GM12878 (cell line): ENCODE measurements at regions not wholly inside any gene's neighbourhood (a gene's known extent, or its start where the extent isn't known, plus 50 kb on each side); places are given as distances from the start of the nearest gene placed in this dataset.

Experiments
- BACH1 ChIP-seq: fragments of 450-650 bp; IDR thresholded peaks from 2 replicates; pipeline ENCODE4 v1.6.1; 2017; ENCODE audit warnings: mild to moderate bottlenecking, borderline replicate concordance
- CBX3 ChIP-seq: fragments of 200-600 bp; sonication (generic); IDR thresholded peaks from 2 replicates; pipeline ENCODE4 v1.6.1; 2016; ENCODE audit warnings: low read depth, borderline replicate concordance
- CHD2 ChIP-seq: IDR thresholded peaks from 2 replicates; pipeline ENCODE4 v1.6.1; 2011; ENCODE audit warnings: low read depth, low read length, improper control_type of control experiment, borderline replicate concordance
- ESRRA ChIP-seq: IDR thresholded peaks from 2 replicates; pipeline ENCODE4 v1.6.1; 2012; ENCODE audit warnings: mild to moderate bottlenecking, low read length, improper control_type of control experiment
- FOXK2 ChIP-seq: fragments of 450-650 bp; IDR thresholded peaks from 2 replicates; pipeline ENCODE4 v1.6.1; 2017; ENCODE audit warnings: mild to moderate bottlenecking, moderate library complexity
- KDM1A ChIP-seq: fragments of 200-600 bp; sonication (generic); IDR thresholded peaks from 2 replicates; pipeline ENCODE4 v1.6.1; 2016; ENCODE audit warnings: borderline replicate concordance
- MEF2B ChIP-seq: fragments of 450-650 bp; IDR thresholded peaks from 2 replicates; pipeline ENCODE4 v1.6.1; 2018; ENCODE audit warnings: mild to moderate bottlenecking, moderate library complexity; ENCODE audit not compliant: partially characterized antibody, poor library complexity, severe bottlenecking
- MXI1 ChIP-seq: fragments of 150-350 bp; IDR thresholded peaks from 2 replicates; pipeline ENCODE4 v1.6.1; 2011; ENCODE audit warnings: low read depth, mild to moderate bottlenecking, inconsistent platforms, low read length, improper control_type of control experiment
- MYB ChIP-seq: fragments of 150-350 bp; IDR thresholded peaks from 2 replicates; pipeline ENCODE4 v1.6.1; 2014; ENCODE audit warnings: mild to moderate bottlenecking, low read depth, low read length, borderline replicate concordance
- NFXL1 ChIP-seq: fragments of 450-650 bp; IDR thresholded peaks from 2 replicates; pipeline ENCODE4 v1.6.1; 2017; ENCODE audit warnings: antibody characterized with exemption, mild to moderate bottlenecking, borderline replicate concordance
- POLR2A ChIP-seq: IDR thresholded peaks from 2 replicates; pipeline ENCODE4 v1.6.1; 2011; ENCODE audit warnings: low read depth, mild to moderate bottlenecking, low read length
- RAD51 ChIP-seq: fragments of 450-650 bp; IDR thresholded peaks from 2 replicates; pipeline ENCODE4 v1.6.1; 2016; ENCODE audit warnings: moderate library complexity, mild to moderate bottlenecking, inconsistent platforms
- RBBP5 ChIP-seq: fragments of 200-600 bp; sonication (generic); conservative IDR thresholded peaks from 2 replicates; pipeline ENCODE4 v1.6.1; 2016
- SIX5 ChIP-seq: IDR thresholded peaks from 2 replicates; pipeline ENCODE4 v1.6.1; 2011; ENCODE audit warnings: mild to moderate bottlenecking, low read depth, low read length, moderate library complexity; ENCODE audit not compliant: severe bottlenecking
- SP1 ChIP-seq: IDR thresholded peaks from one replicate; pipeline ENCODE4 v1.6.1; 2011; ENCODE audit warnings: low read depth, low read length
- SPI1 ChIP-seq: IDR thresholded peaks from 2 replicates; pipeline ENCODE4 v1.6.1; 2011; ENCODE audit warnings: low read depth, mild to moderate bottlenecking, low read length, moderate library complexity, borderline replicate concordance; ENCODE audit not compliant: insufficient read depth
- TCF3 ChIP-seq: IDR thresholded peaks from 2 replicates; pipeline ENCODE4 v1.6.1; 2012; ENCODE audit warnings: low read depth, mild to moderate bottlenecking, low read length, borderline replicate concordance; ENCODE audit not compliant: insufficient read depth
- TF ChIP-seq, protein P1 (sequence below): fragments of 450-650 bp; formaldehyde crosslinking; IDR thresholded peaks from 2 replicates; pipeline ENCODE4 v1.4.0; 2020; ENCODE audit warnings: mild to moderate bottlenecking, moderate library complexity
- TF ChIP-seq, protein P2 (sequence below): fragments of 450-650 bp; formaldehyde crosslinking; IDR thresholded peaks from 2 replicates; pipeline ENCODE4 v1.4.0; 2022; ENCODE audit warnings: mild to moderate bottlenecking, moderate library complexity
- TF ChIP-seq, protein P3 (sequence below): fragments of 450-650 bp; IDR thresholded peaks from 2 replicates; pipeline ENCODE4 v1.6.1; 2016; ENCODE audit warnings: mild to moderate bottlenecking
- TF ChIP-seq, protein P4 (sequence below): IDR thresholded peaks from 2 replicates; pipeline ENCODE4 v1.6.1; 2011; ENCODE audit warnings: mild to moderate bottlenecking, low read depth, low read length, moderate library complexity; ENCODE audit not compliant: insufficient replicate concordance

DNA sequence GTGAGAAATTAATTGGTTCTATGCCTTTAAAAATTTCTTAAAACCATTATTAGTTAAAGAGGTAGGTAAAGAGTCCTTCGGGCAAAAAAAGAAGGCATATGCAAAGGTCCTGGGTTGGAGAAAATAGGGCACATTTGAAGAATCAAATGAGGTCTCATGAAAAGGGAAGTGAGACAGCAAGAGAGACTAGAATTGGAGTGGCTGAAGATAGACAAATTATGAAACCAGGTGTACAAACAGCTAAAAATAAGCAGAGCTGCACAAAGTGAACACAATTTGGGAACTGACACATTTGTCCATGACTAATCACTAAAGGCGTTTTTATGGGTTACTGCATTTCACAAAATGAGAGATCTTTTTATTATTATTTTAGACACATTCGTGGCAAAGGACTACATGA is 581.2 kb downstream of the PYDC2 start (continued):
- TF ChIP-seq, protein P1, sequence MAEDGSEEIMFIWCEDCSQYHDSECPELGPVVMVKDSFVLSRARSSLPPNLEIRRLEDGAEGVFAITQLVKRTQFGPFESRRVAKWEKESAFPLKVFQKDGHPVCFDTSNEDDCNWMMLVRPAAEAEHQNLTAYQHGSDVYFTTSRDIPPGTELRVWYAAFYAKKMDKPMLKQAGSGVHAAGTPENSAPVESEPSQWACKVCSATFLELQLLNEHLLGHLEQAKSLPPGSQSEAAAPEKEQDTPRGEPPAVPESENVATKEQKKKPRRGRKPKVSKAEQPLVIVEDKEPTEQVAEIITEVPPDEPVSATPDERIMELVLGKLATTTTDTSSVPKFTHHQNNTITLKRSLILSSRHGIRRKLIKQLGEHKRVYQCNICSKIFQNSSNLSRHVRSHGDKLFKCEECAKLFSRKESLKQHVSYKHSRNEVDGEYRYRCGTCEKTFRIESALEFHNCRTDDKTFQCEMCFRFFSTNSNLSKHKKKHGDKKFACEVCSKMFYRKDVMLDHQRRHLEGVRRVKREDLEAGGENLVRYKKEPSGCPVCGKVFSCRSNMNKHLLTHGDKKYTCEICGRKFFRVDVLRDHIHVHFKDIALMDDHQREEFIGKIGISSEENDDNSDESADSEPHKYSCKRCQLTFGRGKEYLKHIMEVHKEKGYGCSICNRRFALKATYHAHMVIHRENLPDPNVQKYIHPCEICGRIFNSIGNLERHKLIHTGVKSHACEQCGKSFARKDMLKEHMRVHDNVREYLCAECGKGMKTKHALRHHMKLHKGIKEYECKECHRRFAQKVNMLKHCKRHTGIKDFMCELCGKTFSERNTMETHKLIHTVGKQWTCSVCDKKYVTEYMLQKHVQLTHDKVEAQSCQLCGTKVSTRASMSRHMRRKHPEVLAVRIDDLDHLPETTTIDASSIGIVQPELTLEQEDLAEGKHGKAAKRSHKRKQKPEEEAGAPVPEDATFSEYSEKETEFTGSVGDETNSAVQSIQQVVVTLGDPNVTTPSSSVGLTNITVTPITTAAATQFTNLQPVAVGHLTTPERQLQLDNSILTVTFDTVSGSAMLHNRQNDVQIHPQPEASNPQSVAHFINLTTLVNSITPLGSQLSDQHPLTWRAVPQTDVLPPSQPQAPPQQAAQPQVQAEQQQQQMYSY (CRISPR knock-in tag): no peak
- TF ChIP-seq KDM1A (no peak), MXI1 (no peak), MEF2B (peak; percentile 91), BACH1 (no peak; the same call in 1 of the 2 replicates), ESRRA (no peak), SIX5 (no peak), FOXK2 (no peak), CHD2 (no peak), NFXL1 (no peak), MYB (no peak), RAD51 (no peak), TCF3 (peak; percentile 68; the same call in 1 of the 2 replicates), RBBP5 (no peak), POLR2A (no peak), CBX3 (no peak), SPI1 (peak; percentile 96), SP1 (peak; percentile 25)
- TF ChIP-seq, protein P2, sequence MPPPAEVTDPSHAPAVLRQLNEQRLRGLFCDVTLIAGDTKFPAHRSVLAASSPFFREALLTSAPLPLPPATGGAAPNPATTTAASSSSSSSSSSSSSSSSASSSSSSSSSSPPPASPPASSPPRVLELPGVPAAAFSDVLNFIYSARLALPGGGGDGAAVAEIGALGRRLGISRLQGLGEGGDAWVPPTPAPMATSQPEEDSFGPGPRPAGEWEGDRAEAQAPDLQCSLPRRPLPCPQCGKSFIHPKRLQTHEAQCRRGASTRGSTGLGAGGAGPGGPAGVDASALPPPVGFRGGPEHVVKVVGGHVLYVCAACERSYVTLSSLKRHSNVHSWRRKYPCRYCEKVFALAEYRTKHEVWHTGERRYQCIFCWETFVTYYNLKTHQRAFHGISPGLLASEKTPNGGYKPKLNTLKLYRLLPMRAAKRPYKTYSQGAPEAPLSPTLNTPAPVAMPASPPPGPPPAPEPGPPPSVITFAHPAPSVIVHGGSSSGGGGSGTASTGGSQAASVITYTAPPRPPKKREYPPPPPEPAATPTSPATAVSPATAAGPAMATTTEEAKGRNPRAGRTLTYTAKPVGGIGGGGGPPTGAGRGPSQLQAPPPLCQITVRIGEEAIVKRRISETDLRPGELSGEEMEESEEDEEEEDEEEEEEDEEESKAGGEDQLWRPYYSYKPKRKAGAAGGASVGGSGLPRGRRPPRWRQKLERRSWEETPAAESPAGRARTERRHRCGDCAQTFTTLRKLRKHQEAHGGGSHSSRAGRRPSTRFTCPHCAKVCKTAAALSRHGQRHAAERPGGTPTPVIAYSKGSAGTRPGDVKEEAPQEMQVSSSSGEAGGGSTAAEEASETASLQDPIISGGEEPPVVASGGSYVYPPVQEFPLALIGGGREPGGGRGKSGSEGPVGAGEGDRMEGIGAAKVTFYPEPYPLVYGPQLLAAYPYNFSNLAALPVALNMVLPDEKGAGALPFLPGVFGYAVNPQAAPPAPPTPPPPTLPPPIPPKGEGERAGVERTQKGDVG: no peak
- TF ChIP-seq, protein P3, sequence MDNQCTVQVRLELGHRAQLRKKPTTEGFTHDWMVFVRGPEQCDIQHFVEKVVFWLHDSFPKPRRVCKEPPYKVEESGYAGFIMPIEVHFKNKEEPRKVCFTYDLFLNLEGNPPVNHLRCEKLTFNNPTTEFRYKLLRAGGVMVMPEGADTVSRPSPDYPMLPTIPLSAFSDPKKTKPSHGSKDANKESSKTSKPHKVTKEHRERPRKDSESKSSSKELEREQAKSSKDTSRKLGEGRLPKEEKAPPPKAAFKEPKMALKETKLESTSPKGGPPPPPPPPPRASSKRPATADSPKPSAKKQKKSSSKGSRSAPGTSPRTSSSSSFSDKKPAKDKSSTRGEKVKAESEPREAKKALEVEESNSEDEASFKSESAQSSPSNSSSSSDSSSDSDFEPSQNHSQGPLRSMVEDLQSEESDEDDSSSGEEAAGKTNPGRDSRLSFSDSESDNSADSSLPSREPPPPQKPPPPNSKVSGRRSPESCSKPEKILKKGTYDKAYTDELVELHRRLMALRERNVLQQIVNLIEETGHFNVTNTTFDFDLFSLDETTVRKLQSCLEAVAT: no peak
- TF ChIP-seq, protein P4, sequence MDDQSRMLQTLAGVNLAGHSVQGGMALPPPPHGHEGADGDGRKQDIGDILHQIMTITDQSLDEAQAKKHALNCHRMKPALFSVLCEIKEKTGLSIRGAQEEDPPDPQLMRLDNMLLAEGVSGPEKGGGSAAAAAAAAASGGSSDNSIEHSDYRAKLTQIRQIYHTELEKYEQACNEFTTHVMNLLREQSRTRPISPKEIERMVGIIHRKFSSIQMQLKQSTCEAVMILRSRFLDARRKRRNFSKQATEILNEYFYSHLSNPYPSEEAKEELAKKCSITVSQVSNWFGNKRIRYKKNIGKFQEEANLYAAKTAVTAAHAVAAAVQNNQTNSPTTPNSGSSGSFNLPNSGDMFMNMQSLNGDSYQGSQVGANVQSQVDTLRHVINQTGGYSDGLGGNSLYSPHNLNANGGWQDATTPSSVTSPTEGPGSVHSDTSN: no peak
